ENCODE measurements at regions not wholly inside any gene's neighbourhood (a gene's known extent, or its start where the extent isn't known, plus 50 kb on each side); places are given as distances from the start of the nearest gene placed in this dataset.
"Not testable (repeated sequence)": the region's sequence is repeated elsewhere in the genome, so short reads cannot be mapped to it uniquely, and the experiment has no call there.

DNA sequence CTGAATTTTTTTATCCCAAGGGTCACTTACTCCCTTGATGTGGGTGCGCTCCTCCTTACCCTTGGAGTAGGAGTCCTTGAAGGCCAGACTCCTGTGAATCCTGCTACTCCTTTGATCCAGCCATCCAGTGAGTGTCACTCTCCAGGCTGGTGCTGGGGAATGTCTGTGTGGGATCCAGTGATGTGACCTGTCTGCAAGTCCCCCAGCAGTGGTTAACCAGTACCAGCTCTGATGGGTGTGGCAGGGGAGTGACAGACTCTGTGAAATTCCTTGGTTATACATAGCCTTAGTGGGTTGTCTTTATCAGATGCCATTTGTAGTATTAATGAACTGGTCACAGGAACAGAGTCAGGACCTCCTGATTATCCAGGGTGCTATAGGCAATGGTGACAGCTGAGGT lies 409.5 kb upstream of the LMO3 start:
- H3K4me3 Mint-ChIP-seq (ENCODE audit: low read depth, unreplicated experiment), result no peak overlapping the region
- BruUV-seq (replicated peaks), result no TSS peak
- no peak overlapping the region for H3K27ac Mint-ChIP-seq (ENCODE audit: unreplicated experiment)
- H3K27me3 Mint-ChIP-seq (ENCODE audit: unreplicated experiment), result no peaks in the 10 kb centered on the region
- no peaks in the 10 kb centered on the region for H3K9me3 Mint-ChIP-seq (ENCODE audit: low read depth, unreplicated experiment)
- no peaks in the 10 kb centered on the region for H3K36me3 Mint-ChIP-seq (ENCODE audit: insufficient read depth, unreplicated experiment)
- CTCF ChIA-PET, result no interaction called here
- intact Hi-C loops (cut with micrococcal nuclease; ENCODE audit: unreplicated experiment), result no loop called here
- TF ChIP-seq, protein P1, sequence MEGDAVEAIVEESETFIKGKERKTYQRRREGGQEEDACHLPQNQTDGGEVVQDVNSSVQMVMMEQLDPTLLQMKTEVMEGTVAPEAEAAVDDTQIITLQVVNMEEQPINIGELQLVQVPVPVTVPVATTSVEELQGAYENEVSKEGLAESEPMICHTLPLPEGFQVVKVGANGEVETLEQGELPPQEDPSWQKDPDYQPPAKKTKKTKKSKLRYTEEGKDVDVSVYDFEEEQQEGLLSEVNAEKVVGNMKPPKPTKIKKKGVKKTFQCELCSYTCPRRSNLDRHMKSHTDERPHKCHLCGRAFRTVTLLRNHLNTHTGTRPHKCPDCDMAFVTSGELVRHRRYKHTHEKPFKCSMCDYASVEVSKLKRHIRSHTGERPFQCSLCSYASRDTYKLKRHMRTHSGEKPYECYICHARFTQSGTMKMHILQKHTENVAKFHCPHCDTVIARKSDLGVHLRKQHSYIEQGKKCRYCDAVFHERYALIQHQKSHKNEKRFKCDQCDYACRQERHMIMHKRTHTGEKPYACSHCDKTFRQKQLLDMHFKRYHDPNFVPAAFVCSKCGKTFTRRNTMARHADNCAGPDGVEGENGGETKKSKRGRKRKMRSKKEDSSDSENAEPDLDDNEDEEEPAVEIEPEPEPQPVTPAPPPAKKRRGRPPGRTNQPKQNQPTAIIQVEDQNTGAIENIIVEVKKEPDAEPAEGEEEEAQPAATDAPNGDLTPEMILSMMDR (IDR thresholded peaks at IDR 0.05; ENCODE audit: unreplicated experiment), result no peak
- no peaks in the 10 kb centered on the region for H3K4me1 Mint-ChIP-seq (ENCODE audit: low read depth, unreplicated experiment)
- DNase-seq, result no peak

DNA sequence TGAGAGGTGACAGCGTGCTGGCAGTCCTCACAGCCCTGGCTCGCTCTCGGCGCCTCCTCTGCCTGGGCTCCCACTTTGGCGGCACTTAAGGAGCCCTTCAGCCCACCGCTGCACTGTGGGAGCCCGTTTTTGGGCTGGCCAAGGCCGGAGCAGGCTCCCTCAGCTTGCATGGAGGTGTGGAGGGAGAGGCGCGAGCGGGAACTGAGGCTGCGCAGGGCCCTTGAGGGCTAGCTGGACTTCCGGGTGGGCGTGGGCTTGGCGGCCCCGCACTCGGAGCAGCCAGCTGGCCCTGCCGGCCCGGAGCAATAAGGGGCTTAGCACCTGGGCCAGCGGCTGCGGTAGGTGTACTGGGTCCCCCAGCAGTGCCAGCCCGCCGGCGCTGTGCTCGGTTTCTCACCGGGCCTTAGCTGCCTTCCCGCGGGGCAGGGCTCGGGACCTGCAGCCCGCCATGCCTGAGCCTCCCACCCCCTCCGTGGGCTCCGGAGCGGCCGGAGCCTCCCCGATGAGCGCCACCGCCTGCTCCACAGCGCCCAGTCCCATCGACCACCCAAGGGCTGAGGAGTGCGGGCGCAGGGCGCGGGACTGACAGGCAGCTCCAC lies 401.6 kb upstream of the LMO3 start:
- H3K4me1 Mint-ChIP-seq (ENCODE audit: low read depth, unreplicated experiment); BruUV-seq (replicated peaks); H3K27ac Mint-ChIP-seq (ENCODE audit: unreplicated experiment); DNase-seq; CTCF ChIA-PET; H3K9me3 Mint-ChIP-seq (ENCODE audit: low read depth, unreplicated experiment); H3K4me3 Mint-ChIP-seq (ENCODE audit: low read depth, unreplicated experiment); H3K36me3 Mint-ChIP-seq (ENCODE audit: insufficient read depth, unreplicated experiment); intact Hi-C loops (cut with micrococcal nuclease; ENCODE audit: unreplicated experiment); H3K27me3 Mint-ChIP-seq (ENCODE audit: unreplicated experiment): not testable (repeated sequence)

DNA sequence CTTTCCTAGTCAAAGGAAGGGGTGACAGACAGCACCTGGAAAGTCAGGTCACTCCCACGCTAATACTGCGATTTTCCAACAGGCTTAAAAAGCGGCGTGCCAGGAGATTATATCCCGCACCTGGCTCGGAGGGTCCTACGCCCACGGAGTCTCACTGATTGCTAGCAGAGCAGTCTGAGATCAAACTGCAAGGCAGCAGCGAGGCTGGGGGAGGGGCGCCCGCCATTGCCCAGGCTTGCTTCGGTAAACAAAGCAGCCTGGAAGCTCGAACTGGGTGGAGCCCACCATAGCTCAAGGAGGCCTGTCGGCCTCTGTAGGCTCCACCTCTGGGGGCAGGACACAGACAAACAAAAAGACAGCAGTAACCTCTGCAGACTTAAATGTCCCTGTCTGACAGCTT lies 392.6 kb upstream of the LMO3 start:
- DNase-seq; H3K27me3 Mint-ChIP-seq (ENCODE audit: unreplicated experiment); H3K36me3 Mint-ChIP-seq (ENCODE audit: insufficient read depth, unreplicated experiment); BruUV-seq (replicated peaks); H3K27ac Mint-ChIP-seq (ENCODE audit: unreplicated experiment); intact Hi-C loops (cut with micrococcal nuclease; ENCODE audit: unreplicated experiment); H3K9me3 Mint-ChIP-seq (ENCODE audit: low read depth, unreplicated experiment); H3K4me3 Mint-ChIP-seq (ENCODE audit: low read depth, unreplicated experiment); H3K4me1 Mint-ChIP-seq (ENCODE audit: low read depth, unreplicated experiment); CTCF ChIA-PET: not testable (repeated sequence)

DNA sequence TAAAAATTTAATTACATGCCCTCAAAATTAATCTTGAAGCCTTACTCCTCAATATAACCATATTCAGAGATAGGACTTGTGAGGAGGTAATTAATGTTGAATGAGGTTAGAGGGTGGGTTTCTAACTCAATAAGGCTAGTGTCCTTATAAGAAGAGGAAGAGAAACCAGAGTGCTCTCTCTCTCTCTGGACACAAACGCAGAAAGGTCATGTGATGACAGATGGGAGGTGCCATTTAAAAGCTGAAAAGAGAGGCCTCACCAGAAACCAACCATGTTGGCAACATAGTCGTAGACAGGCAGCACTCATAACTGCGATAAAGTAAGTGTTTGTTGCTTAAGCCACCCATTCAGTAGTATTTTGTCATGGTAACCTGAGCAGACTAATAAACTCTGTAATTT lies 378.5 kb upstream of the LMO3 start:
- Mint-ChIP-seq H3K27me3 (ENCODE audit: unreplicated experiment) (peaks cover 16% of the 10 kb centered on the region), H3K27ac (ENCODE audit: unreplicated experiment) (no peak overlapping the region), H3K36me3 (ENCODE audit: insufficient read depth, unreplicated experiment) (no peaks in the 10 kb centered on the region), H3K9me3 (ENCODE audit: low read depth, unreplicated experiment) (peaks cover 4% of the 10 kb centered on the region), H3K4me1 (ENCODE audit: low read depth, unreplicated experiment) (no peaks in the 10 kb centered on the region), H3K4me3 (ENCODE audit: low read depth, unreplicated experiment) (no peak overlapping the region)
- no peak for DNase-seq
- CTCF ChIA-PET, result no interaction called here
- no TSS peak for BruUV-seq (replicated peaks)
- TF ChIP-seq, protein P1 (IDR thresholded peaks at IDR 0.05; ENCODE audit: unreplicated experiment), result no peak
- intact Hi-C loops (cut with micrococcal nuclease; ENCODE audit: unreplicated experiment), result no loop called here

DNA sequence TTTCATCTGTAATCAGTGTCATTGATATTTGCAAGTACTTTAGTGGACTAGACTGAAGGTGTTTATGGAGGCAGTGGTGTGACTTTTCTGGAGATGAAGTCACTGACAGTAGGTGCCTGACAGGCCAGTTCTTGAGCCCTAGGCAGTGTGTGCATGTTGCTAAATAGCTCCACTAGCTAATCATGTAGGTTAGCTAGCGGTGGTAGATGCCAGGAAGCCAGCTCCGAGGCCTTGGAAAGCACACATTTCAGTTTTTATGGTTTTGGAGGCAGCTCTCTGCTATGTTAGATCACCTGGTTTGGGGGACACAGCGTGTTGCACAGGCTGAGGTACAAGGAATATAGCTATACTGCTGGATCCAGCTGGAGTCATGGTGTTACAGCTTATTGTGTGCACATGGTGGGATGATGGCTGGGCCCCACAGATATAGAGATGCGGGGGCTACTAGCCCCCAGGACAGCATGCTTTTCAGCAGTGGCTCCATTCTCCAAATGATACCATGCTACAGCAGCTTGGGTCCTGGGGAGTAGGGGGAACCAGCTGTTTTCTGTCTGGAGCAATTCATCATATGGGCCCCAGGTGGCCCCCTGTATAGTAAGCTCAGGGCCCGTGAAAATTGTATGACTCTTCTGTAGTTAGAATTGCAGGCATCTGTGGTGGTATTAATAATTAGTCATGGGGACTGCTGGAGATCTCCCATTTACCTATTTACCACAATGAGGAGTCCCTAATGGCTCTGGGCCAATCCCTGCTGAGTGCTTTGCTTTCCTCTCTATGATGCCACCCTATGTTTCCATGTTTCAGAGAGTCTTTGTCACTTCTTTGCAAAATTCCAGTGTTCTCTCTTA lies 367.2 kb upstream of the LMO3 start:
- H3K27ac Mint-ChIP-seq (ENCODE audit: unreplicated experiment), result no peak overlapping the region
- peaks cover 8% of the 10 kb centered on the region for H3K4me1 Mint-ChIP-seq (ENCODE audit: low read depth, unreplicated experiment)
- TF ChIP-seq, protein P1 (IDR thresholded peaks at IDR 0.05; ENCODE audit: unreplicated experiment), result no peak
- no peaks in the 10 kb centered on the region for H3K9me3 Mint-ChIP-seq (ENCODE audit: low read depth, unreplicated experiment)
- no TSS peak for BruUV-seq (replicated peaks)
- no peak for DNase-seq
- no peaks in the 10 kb centered on the region for H3K27me3 Mint-ChIP-seq (ENCODE audit: unreplicated experiment)
- no peak overlapping the region for H3K4me3 Mint-ChIP-seq (ENCODE audit: low read depth, unreplicated experiment)
- no peaks in the 10 kb centered on the region for H3K36me3 Mint-ChIP-seq (ENCODE audit: insufficient read depth, unreplicated experiment)
- CTCF ChIA-PET, result interaction anchor here (0.6 kb wide), 1 partner anchor 779 kb away, joined by 5 read pairs; no protein-coding TSS in a partner anchor
- intact Hi-C loops (cut with micrococcal nuclease; ENCODE audit: unreplicated experiment), result no loop called here
